Immature natural killer cell (primary cell): ENCODE measurements at regions not wholly inside any gene's neighbourhood (a gene's known extent, or its start where the extent isn't known, plus 50 kb on each side); places are given as distances from the start of the nearest gene placed in this dataset.
"Not testable (repeated sequence)": the region's sequence is repeated elsewhere in the genome, so short reads cannot be mapped to it uniquely, and the experiment has no call there.

Source experiments
- DNase-seq, 3 donors: peaks; one replicate each; pipeline ENCODE4 v3.0.0; 2022; ENCODE audit warnings: mixed read lengths in 1 of 3
- H3K27ac Mint-ChIP-seq, 6 donors: one replicate each; pipeline ENCODE4 v1.8.0; 2020; ENCODE audit warnings: mixed read lengths in 6 of 6, mild to moderate bottlenecking in 5 of 6, inconsistent platforms in 4 of 6, moderate library complexity in 3 of 6
- H3K27me3 Mint-ChIP-seq, 3 donors: one replicate each; pipeline ENCODE4 v1.8.0; 2020 to 2021; ENCODE audit warnings: low read depth in 3 of 3, mild to moderate bottlenecking in 3 of 3, mixed read lengths in 3 of 3, moderate library complexity in 3 of 3, inconsistent platforms in 1 of 3
- H3K36me3 Mint-ChIP-seq, 3 donors: one replicate each; pipeline ENCODE4 v1.8.0; 2020; ENCODE audit warnings: mixed read lengths in 3 of 3, inconsistent platforms in 2 of 3, mild to moderate bottlenecking in 2 of 3
- H3K4me1 Mint-ChIP-seq, 2 donors: one replicate each; pipeline ENCODE4 v1.8.0; 2020; ENCODE audit warnings: inconsistent platforms in 2 of 2, mild to moderate bottlenecking in 2 of 2, mixed read lengths in 2 of 2, moderate library complexity in 1 of 2
- H3K4me3 Mint-ChIP-seq, 5 donors: one replicate each; pipeline ENCODE4 v1.8.0; 2020; ENCODE audit warnings: mild to moderate bottlenecking in 5 of 5, mixed read lengths in 5 of 5, inconsistent platforms in 3 of 5, moderate library complexity in 3 of 5
- H3K9me3 Mint-ChIP-seq, 6 donors: one replicate each; pipeline ENCODE4 v1.8.0; 2020; ENCODE audit warnings: mild to moderate bottlenecking in 6 of 6, mixed read lengths in 6 of 6, inconsistent platforms in 4 of 6, moderate library complexity in 3 of 6

- not testable (repeated sequence) for H3K27me3 Mint-ChIP-seq, H3K36me3 Mint-ChIP-seq, H3K27ac Mint-ChIP-seq, H3K4me3 Mint-ChIP-seq, DNase-seq, H3K9me3 Mint-ChIP-seq, H3K4me1 Mint-ChIP-seq
These were observed 2093.4 kb upstream of the TPTE start for GRCh38 chr21:8427790-8428667.

- H3K9me3 Mint-ChIP-seq, DNase-seq, H3K36me3 Mint-ChIP-seq, H3K27ac Mint-ChIP-seq, H3K27me3 Mint-ChIP-seq, H3K4me1 Mint-ChIP-seq, H3K4me3 Mint-ChIP-seq: not testable (repeated sequence)
These were observed 2092.5 kb upstream of the TPTE start for GRCh38 chr21:8428668-8429456.

GRCh38 chr21:8434710-8435109 is 2086.7 kb upstream of the TPTE start:
- not testable (repeated sequence) for H3K27me3 Mint-ChIP-seq, H3K9me3 Mint-ChIP-seq, H3K27ac Mint-ChIP-seq, H3K4me1 Mint-ChIP-seq, H3K4me3 Mint-ChIP-seq, DNase-seq, H3K36me3 Mint-ChIP-seq

- not testable (repeated sequence) for H3K27ac Mint-ChIP-seq, H3K4me1 Mint-ChIP-seq, H3K27me3 Mint-ChIP-seq, H3K4me3 Mint-ChIP-seq, DNase-seq, H3K9me3 Mint-ChIP-seq, H3K36me3 Mint-ChIP-seq
These were observed 2078.3 kb upstream of the TPTE start for GRCh38 chr21:8443093-8443492.

- H3K9me3 Mint-ChIP-seq, H3K36me3 Mint-ChIP-seq, H3K27me3 Mint-ChIP-seq, DNase-seq, H3K4me1 Mint-ChIP-seq, H3K27ac Mint-ChIP-seq, H3K4me3 Mint-ChIP-seq: not testable (repeated sequence)
These were observed 2071.6 kb upstream of the TPTE start for GRCh38 chr21:8449807-8450206.

GRCh38 chr21:8455279-8456128 is 2065.9 kb upstream of the TPTE start:
- not testable (repeated sequence) for H3K4me3 Mint-ChIP-seq, H3K9me3 Mint-ChIP-seq, H3K4me1 Mint-ChIP-seq, H3K27me3 Mint-ChIP-seq, DNase-seq, H3K27ac Mint-ChIP-seq, H3K36me3 Mint-ChIP-seq

- not testable (repeated sequence) for H3K9me3 Mint-ChIP-seq, DNase-seq, H3K4me1 Mint-ChIP-seq, H3K4me3 Mint-ChIP-seq, H3K27ac Mint-ChIP-seq, H3K27me3 Mint-ChIP-seq, H3K36me3 Mint-ChIP-seq
These were observed 2056.8 kb upstream of the TPTE start for GRCh38 chr21:8464403-8465152.

GRCh38 chr21:8466642-8467041 is 2054.7 kb upstream of the TPTE start:
- not testable (repeated sequence) for H3K27ac Mint-ChIP-seq, H3K36me3 Mint-ChIP-seq, H3K9me3 Mint-ChIP-seq, H3K27me3 Mint-ChIP-seq, DNase-seq, H3K4me1 Mint-ChIP-seq, H3K4me3 Mint-ChIP-seq
